MM.1S (cell line): ENCODE measurements at regions not wholly inside any gene's neighbourhood (a gene's known extent, or its start where the extent isn't known, plus 50 kb on each side); places are given as distances from the start of the nearest gene placed in this dataset.

Experiments
- DNase-seq: peaks from one replicate; pipeline ENCODE4 v3.0.0-alpha.2; 2015
- H2AFZ ChIP-seq: fragments of 300-600 bp; sonication (generic); 2 replicates; pipeline ENCODE4 v1.6.0; 2016; ENCODE audit warnings: antibody characterized with exemption, low read length
- H3F3A ChIP-seq: fragments of 300-600 bp; sonication (generic); 2 replicates; pipeline ENCODE4 v1.6.1; 2016; ENCODE audit warnings: mild to moderate bottlenecking, antibody characterized with exemption, low read length, moderate library complexity, mixed read lengths; ENCODE audit not compliant: insufficient read depth
- H3K27ac ChIP-seq: fragments of 300-600 bp; sonication (generic); 2 replicates; pipeline ENCODE4 v1.5.1; 2016; ENCODE audit warnings: mild to moderate bottlenecking, low read length
- H3K27me3 ChIP-seq: fragments of 300-600 bp; sonication (generic); replicated peaks from 2 replicates; pipeline ENCODE4 v1.6.0; 2016; ENCODE audit warnings: low read length; ENCODE audit not compliant: insufficient read depth
- H3K36me3 ChIP-seq: fragments of 300-600 bp; sonication (generic); replicated peaks from 2 replicates; pipeline ENCODE4 v1.6.1; 2016; ENCODE audit warnings: mild to moderate bottlenecking, low read length, mixed read lengths; ENCODE audit not compliant: insufficient read depth
- H3K4me1 ChIP-seq: fragments of 300-600 bp; sonication (generic); 2 replicates; pipeline ENCODE4 v1.6.1; 2016; ENCODE audit warnings: low read length, mixed read lengths
- H3K4me2 ChIP-seq: fragments of 300-600 bp; sonication (generic); 2 replicates; pipeline ENCODE4 v1.6.0; 2016; ENCODE audit warnings: low read depth, low read length
- H3K4me3 ChIP-seq: fragments of 300-600 bp; sonication (generic); 2 replicates; pipeline ENCODE4 v1.5.1; 2016; ENCODE audit warnings: low read length, mixed read lengths
- H3K79me2 ChIP-seq: fragments of 300-600 bp; sonication (generic); 2 replicates; pipeline ENCODE4 v1.6.1; 2016; ENCODE audit warnings: mixed run types, low read length, mixed read lengths
- H3K9ac ChIP-seq: fragments of 300-600 bp; sonication (generic); 2 replicates; pipeline ENCODE4 v1.6.1; 2016; ENCODE audit warnings: low read length, mixed read lengths
- H3K9me2 ChIP-seq: fragments of 300-600 bp; sonication (generic); replicated peaks from 2 replicates; pipeline ENCODE4 v1.6.1; 2016; ENCODE audit warnings: mild to moderate bottlenecking, low read length, mixed read lengths; ENCODE audit not compliant: insufficient read depth
- H3K9me3 ChIP-seq: fragments of 300-600 bp; sonication (generic); replicated peaks from 2 replicates; pipeline ENCODE4 v1.6.1; 2016; ENCODE audit warnings: mild to moderate bottlenecking, low read length, mixed read lengths; ENCODE audit not compliant: insufficient read depth
- H4K20me1 ChIP-seq: fragments of 300-600 bp; sonication (generic); 2 replicates; pipeline ENCODE4 v1.6.1; 2016; ENCODE audit warnings: mild to moderate bottlenecking, low read length, moderate library complexity, mixed read lengths; ENCODE audit not compliant: insufficient read depth
- CTCF ChIP-seq: fragments of 300-600 bp; sonication (generic); IDR thresholded peaks from 2 replicates; pipeline ENCODE4 v1.5.1; 2016; ENCODE audit warnings: antibody characterized with exemption, low read length, mixed read lengths
- EZH2 ChIP-seq: fragments of 300-600 bp; sonication (generic); optimal IDR thresholded peaks from 2 replicates; pipeline ENCODE3; 2017; ENCODE audit warnings: low read depth, mild to moderate bottlenecking, antibody characterized with exemption, low read length, mixed read lengths
- EZH2phosphoT487 ChIP-seq: fragments of 300-600 bp; sonication (generic); IDR thresholded peaks from 2 replicates; pipeline ENCODE4 v1.6.1; 2018; ENCODE audit warnings: antibody characterized with exemption, low read length

- H3K9ac ChIP-seq: no peak overlapping the region
- H3K9me2 ChIP-seq: no peaks in the 10 kb centered on the region
- no peak overlapping the region for H3K4me3 ChIP-seq
- no peaks in the 10 kb centered on the region for H3F3A ChIP-seq
- H3K36me3 ChIP-seq: no peaks in the 10 kb centered on the region
- no peaks in the 10 kb centered on the region for H3K79me2 ChIP-seq
- TF ChIP-seq CTCF: no peak
- TF ChIP-seq EZH2phosphoT487: no peak
- no peak for TF ChIP-seq EZH2
- H3K27ac ChIP-seq: no peak overlapping the region
- H3K4me1 ChIP-seq: no peaks in the 10 kb centered on the region
- H3K9me3 ChIP-seq: no peaks in the 10 kb centered on the region
- no peaks in the 10 kb centered on the region for H4K20me1 ChIP-seq
- DNase-seq: no peak
- no peak overlapping the region for H2AFZ ChIP-seq
- no peak overlapping the region for H3K4me2 ChIP-seq
- no peaks in the 10 kb centered on the region for H3K27me3 ChIP-seq
Observed at GRCh38 chr1:95744731-95745130, 510.7 kb downstream of the RWDD3 start.

- no peak for DNase-seq
- Histone ChIP-seq H4K20me1 (no peaks in the 10 kb centered on the region), H3K4me3 (no peak overlapping the region), H3K9ac (no peak overlapping the region), H3K4me1 (no peaks in the 10 kb centered on the region), H3K4me2 (no peak overlapping the region), H3K9me2 (no peaks in the 10 kb centered on the region), H3K27ac (no peak overlapping the region), H2AFZ (no peak overlapping the region), H3K9me3 (no peaks in the 10 kb centered on the region), H3K36me3 (no peaks in the 10 kb centered on the region), H3K27me3 (no peaks in the 10 kb centered on the region), H3F3A (no peaks in the 10 kb centered on the region), H3K79me2 (no peaks in the 10 kb centered on the region)
- no peak for TF ChIP-seq EZH2
- TF ChIP-seq CTCF: no peak
- TF ChIP-seq EZH2phosphoT487: no peak
Observed at GRCh38 chr1:95752515-95753381, 518.7 kb downstream of the RWDD3 start.

GRCh38 chr1:95753382-95754016 lies 519.5 kb downstream of the RWDD3 start:
- Histone ChIP-seq H3K4me1 (no peaks in the 10 kb centered on the region), H3K9me3 (no peaks in the 10 kb centered on the region), H3K4me2 (no peak overlapping the region), H4K20me1 (no peaks in the 10 kb centered on the region), H3K79me2 (no peaks in the 10 kb centered on the region), H3K27me3 (no peaks in the 10 kb centered on the region), H3K4me3 (no peak overlapping the region), H3K36me3 (no peaks in the 10 kb centered on the region), H3K9me2 (no peaks in the 10 kb centered on the region), H3K27ac (no peak overlapping the region), H2AFZ (no peak overlapping the region), H3F3A (no peaks in the 10 kb centered on the region), H3K9ac (no peak overlapping the region)
- TF ChIP-seq EZH2phosphoT487: no peak
- DNase-seq: no peak

- no peak overlapping the region for H3K27ac ChIP-seq
- H3K9me2 ChIP-seq: no peaks in the 10 kb centered on the region
- H3K4me3 ChIP-seq: no peak overlapping the region
- H3K36me3 ChIP-seq: no peaks in the 10 kb centered on the region
- no peaks in the 10 kb centered on the region for H3K9me3 ChIP-seq
- no peaks in the 10 kb centered on the region for H3F3A ChIP-seq
- no peaks in the 10 kb centered on the region for H3K79me2 ChIP-seq
- H3K9ac ChIP-seq: no peak overlapping the region
- H3K4me1 ChIP-seq: no peaks in the 10 kb centered on the region
- no peak overlapping the region for H2AFZ ChIP-seq
- no peak overlapping the region for H3K4me2 ChIP-seq
- no peak for DNase-seq
- TF ChIP-seq EZH2 (no peak), EZH2phosphoT487 (no peak), CTCF (no peak)
- H3K27me3 ChIP-seq: no peaks in the 10 kb centered on the region
- no peaks in the 10 kb centered on the region for H4K20me1 ChIP-seq
Observed at GRCh38 chr1:95754412-95754811, 520.4 kb downstream of the RWDD3 start.
